A673 (cell line): ENCODE measurements at regions not wholly inside any gene's neighbourhood (a gene's known extent, or its start where the extent isn't known, plus 50 kb on each side); places are given as distances from the start of the nearest gene placed in this dataset.

Source experiments
- BruUV-seq: library from RNA; stranded (reverse); fragments of 400-500 nt; replicated peaks from 2 replicates; lab custom pipeline; 2021; lab: Mats Ljungman, UMichigan
- CTCF ChIA-PET: fragments of 300-600 bp; sonication (Branson Sonifier 250); formaldehyde crosslinking; loops from one replicate; lab custom pipeline; 2022; ENCODE audit warnings: antibody characterized with exemption; lab: Charles Lee
- POLR2A ChIA-PET: fragments of 300-600 bp; sonication (Branson Sonifier 250); formaldehyde crosslinking; loops from one replicate; lab custom pipeline; 2022; ENCODE audit warnings: antibody characterized with exemption; ENCODE audit not compliant: low non-redundant PET; lab: Charles Lee
- DNase-seq: peaks from one replicate; pipeline ENCODE4 v3.0.0-alpha.2; 2015; ENCODE audit warnings: low spot score
- H3K27ac ChIP-seq: fragments of 200-600 bp; sonication (generic); 2 replicates; pipeline ENCODE4 v1.5.1; 2016; ENCODE audit warnings: mixed run types, low read depth, mild to moderate bottlenecking, mixed read lengths, antibody characterized with exemption, low read length; ENCODE audit not compliant: poor library complexity, severe bottlenecking
- H3K27me3 ChIP-seq: fragments of 200-600 bp; sonication (generic); replicated peaks from 2 replicates; pipeline ENCODE4 v1.6.1; 2017; ENCODE audit warnings: mixed run types, low read depth, mild to moderate bottlenecking, mixed read lengths, antibody characterized with exemption, low read length; ENCODE audit not compliant: insufficient read depth, poor library complexity
- H3K36me3 ChIP-seq: fragments of 200-600 bp; sonication (generic); 2 replicates; pipeline ENCODE4 v1.6.1; 2016; ENCODE audit warnings: mixed run types, mild to moderate bottlenecking, mixed read lengths, antibody characterized with exemption, low read length; ENCODE audit not compliant: insufficient read depth, poor library complexity, severe bottlenecking
- H3K4me1 ChIP-seq: fragments of 200-600 bp; sonication (generic); 2 replicates; pipeline ENCODE4 v1.6.1; 2017; ENCODE audit warnings: mixed run types, mild to moderate bottlenecking, mixed read lengths, antibody characterized with exemption, low read length; ENCODE audit not compliant: insufficient read depth, poor library complexity, severe bottlenecking
- H3K4me3 ChIP-seq: fragments of 200-600 bp; sonication (generic); 2 replicates; pipeline ENCODE4 v1.5.1; 2016; ENCODE audit warnings: low read depth, mixed run types, mild to moderate bottlenecking, mixed read lengths, low read length; ENCODE audit not compliant: poor library complexity, severe bottlenecking
- H3K9me3 ChIP-seq: fragments of 200-600 bp; sonication (generic); 2 replicates; pipeline ENCODE4 v1.6.1; 2016; ENCODE audit warnings: mixed run types, low read depth, mild to moderate bottlenecking, mixed read lengths, antibody characterized with exemption, low read length; ENCODE audit not compliant: poor library complexity, severe bottlenecking
- EZH2 ChIP-seq: fragments of 200-600 bp; sonication (generic); IDR thresholded peaks from 2 replicates; pipeline ENCODE4 v1.6.1; 2017; ENCODE audit warnings: borderline replicate concordance, low read depth, mild to moderate bottlenecking, mixed read lengths, antibody characterized with exemption, low read length; ENCODE audit not compliant: poor library complexity, severe bottlenecking
- intact Hi-C: fragments of 100-400 bp; cut with micrococcal nuclease; formaldehyde crosslinking; loops from one replicate; pipeline ENCODE4 v1.10.0; 2022; ENCODE audit not compliant: unreplicated experiment
- TF ChIP-seq, protein P1 (sequence below): fragments of 300-800, 200-600 bp; sonication (generic); conservative IDR thresholded peaks from 2 replicates; pipeline ENCODE4 v1.5.1; 2017; ENCODE audit warnings: low read depth, mild to moderate bottlenecking, antibody characterized with exemption, low read length, moderate library complexity, mixed read lengths

DNA sequence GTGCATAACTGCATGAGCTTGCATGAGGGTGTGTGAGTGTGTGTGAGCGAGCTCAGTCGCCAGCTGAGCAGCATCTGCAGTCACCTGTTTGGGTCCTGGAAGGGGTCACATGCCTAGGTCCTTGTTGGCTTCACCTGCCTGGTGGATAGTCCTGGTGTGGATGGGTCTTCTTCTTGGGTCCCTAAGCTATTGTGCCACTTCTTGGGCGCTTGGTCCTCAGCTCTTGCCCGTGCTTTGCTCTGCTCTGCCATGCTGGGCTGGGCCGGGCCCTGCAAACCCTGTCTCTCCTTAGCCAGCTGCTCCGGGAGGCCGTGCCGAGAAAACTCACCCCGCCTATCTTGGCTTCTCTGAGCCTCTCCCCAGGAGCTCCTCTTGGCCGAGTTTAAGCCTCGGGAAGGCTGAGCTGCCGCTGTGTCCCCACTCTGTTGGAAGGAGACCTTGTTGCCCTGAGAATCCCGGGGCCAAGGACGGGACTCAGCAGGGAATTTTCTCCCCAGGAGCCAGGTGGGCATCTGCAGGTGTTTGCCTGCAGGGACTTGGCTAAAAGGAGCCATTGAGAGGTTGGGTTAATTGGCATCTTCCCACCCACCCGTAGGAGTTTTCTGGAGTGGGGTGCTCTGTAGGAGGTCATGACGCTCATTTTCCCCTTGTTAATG, 300.8 kb downstream of the NDUFA10 start:
- no peak overlapping the region for H3K4me3 ChIP-seq
- no peaks in the 10 kb centered on the region for H3K27me3 ChIP-seq
- POLR2A ChIA-PET = no interaction called here
- TF ChIP-seq, protein P1, sequence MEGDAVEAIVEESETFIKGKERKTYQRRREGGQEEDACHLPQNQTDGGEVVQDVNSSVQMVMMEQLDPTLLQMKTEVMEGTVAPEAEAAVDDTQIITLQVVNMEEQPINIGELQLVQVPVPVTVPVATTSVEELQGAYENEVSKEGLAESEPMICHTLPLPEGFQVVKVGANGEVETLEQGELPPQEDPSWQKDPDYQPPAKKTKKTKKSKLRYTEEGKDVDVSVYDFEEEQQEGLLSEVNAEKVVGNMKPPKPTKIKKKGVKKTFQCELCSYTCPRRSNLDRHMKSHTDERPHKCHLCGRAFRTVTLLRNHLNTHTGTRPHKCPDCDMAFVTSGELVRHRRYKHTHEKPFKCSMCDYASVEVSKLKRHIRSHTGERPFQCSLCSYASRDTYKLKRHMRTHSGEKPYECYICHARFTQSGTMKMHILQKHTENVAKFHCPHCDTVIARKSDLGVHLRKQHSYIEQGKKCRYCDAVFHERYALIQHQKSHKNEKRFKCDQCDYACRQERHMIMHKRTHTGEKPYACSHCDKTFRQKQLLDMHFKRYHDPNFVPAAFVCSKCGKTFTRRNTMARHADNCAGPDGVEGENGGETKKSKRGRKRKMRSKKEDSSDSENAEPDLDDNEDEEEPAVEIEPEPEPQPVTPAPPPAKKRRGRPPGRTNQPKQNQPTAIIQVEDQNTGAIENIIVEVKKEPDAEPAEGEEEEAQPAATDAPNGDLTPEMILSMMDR = no peak
- no peak for TF ChIP-seq EZH2
- no TSS peak for BruUV-seq
- H3K4me1 ChIP-seq = no peaks in the 10 kb centered on the region
- no peaks in the 10 kb centered on the region for H3K9me3 ChIP-seq
- no peaks in the 10 kb centered on the region for H3K36me3 ChIP-seq
- intact Hi-C loops = no loop called here
- CTCF ChIA-PET = no interaction called here
- no peak overlapping the region for H3K27ac ChIP-seq
- DNase-seq = no peak

DNA sequence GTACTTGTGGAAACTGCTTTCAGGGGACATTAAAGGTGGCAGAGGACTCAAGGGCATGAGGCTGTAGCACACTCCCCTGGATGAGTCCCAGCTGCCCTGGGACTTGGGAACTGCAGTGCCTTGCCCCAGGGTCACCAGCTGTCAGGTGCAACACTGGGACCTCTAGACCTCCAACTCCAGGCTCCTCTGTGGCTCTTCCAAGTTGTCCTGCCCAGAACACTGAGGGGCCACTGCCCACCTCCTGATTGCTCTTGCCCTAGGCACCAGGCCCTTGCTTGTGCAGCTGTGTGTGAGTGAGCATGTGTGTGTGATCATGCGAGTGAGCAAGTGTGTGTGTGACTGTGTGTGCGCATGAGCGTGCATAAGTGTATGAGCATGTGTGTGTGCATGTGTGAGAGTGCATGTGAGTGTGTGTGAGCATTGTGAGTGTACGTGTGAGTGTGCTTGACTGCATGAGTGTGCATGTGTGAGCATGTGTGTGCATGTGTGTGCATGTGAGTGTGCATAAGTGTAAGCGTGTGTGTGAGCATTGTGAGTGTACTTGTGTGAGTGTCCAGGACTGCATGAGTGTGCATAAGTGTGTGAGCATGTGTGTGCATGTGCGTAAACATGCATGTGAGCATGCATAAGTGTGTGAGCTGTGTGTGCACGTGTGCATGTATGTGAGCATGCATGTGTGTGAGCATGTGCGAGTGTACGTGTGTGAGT, 301.5 kb downstream of the NDUFA10 start:
- no peaks in the 10 kb centered on the region for H3K36me3 ChIP-seq
- TF ChIP-seq EZH2 = no peak
- TF ChIP-seq, protein P1 = no peak
- no peak for DNase-seq
- H3K4me3 ChIP-seq = no peak overlapping the region
- BruUV-seq = no TSS peak
- H3K27ac ChIP-seq = no peak overlapping the region
- POLR2A ChIA-PET = no interaction called here
- intact Hi-C loops = no loop called here
- CTCF ChIA-PET = no interaction called here
- H3K4me1 ChIP-seq = no peaks in the 10 kb centered on the region
- H3K27me3 ChIP-seq = no peaks in the 10 kb centered on the region
- H3K9me3 ChIP-seq = no peaks in the 10 kb centered on the region

DNA sequence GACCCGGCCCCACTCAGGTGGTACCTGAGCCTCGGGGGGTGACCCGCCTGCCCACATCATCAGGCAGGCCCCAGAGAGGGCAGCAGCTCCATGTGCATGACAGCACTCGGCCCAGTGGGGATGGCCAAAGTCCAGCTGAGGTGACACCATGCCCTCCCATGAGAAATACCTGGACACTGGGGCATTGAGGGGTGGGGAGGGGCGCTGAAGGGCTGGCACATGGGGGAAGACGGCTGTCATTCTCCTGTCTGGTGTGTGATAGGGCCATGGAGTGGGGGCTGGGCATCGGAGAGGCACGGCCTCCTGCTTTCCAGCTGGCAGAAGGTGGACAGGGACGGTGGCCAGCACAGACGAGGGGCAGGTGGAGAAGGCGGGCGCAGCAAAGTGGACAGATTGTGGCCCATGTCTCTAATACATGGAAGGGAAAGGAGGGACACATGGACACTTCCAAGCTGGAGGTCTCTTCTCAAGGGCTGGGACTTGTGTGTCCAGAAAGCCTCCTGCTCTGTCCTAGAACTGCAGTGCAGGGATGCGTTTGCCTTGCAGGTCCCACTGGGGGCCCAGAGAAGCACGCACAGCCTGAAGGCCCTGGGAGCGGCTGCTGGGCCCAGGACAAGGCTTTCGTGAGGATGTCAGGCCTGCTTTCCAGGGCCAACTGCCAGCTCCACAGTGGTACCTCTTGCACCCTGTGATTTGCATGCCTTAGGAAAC, 302.2 kb downstream of the NDUFA10 start:
- no peaks in the 10 kb centered on the region for H3K27me3 ChIP-seq
- intact Hi-C loops = no loop called here
- BruUV-seq = no TSS peak
- POLR2A ChIA-PET = no interaction called here
- no peak overlapping the region for H3K27ac ChIP-seq
- no peak for DNase-seq
- H3K4me1 ChIP-seq = no peaks in the 10 kb centered on the region
- H3K9me3 ChIP-seq = no peaks in the 10 kb centered on the region
- TF ChIP-seq, protein P1 = no peak
- no peak for TF ChIP-seq EZH2
- H3K4me3 ChIP-seq = no peak overlapping the region
- CTCF ChIA-PET = no interaction called here
- no peaks in the 10 kb centered on the region for H3K36me3 ChIP-seq
